HEK293T (cell line): ENCODE measurements at regions not wholly inside any gene's neighbourhood (a gene's known extent, or its start where the extent isn't known, plus 50 kb on each side); places are given as distances from the start of the nearest gene placed in this dataset.

Experiments used
- ARNT ChIP-seq: fragments of 450-650 bp; IDR thresholded peaks from 2 replicates; pipeline ENCODE4 v1.6.1; 2017; ENCODE audit warnings: mild to moderate bottlenecking
- BHLHE40 ChIP-seq: fragments of 450-650 bp; IDR thresholded peaks from 2 replicates; pipeline ENCODE4 v1.6.1; 2016; ENCODE audit warnings: mild to moderate bottlenecking, moderate library complexity, borderline replicate concordance
- CTBP1 ChIP-seq: fragments of 450-650 bp; IDR thresholded peaks from 2 replicates; pipeline ENCODE4 v1.6.1; 2016; ENCODE audit warnings: borderline replicate concordance
- ELF4 ChIP-seq: fragments of 450-650 bp; IDR thresholded peaks from 2 replicates; pipeline ENCODE4 v1.6.1; 2017; ENCODE audit warnings: antibody characterized with exemption
- FOXA1 ChIP-seq: fragments of 450-650 bp; IDR thresholded peaks from 2 replicates; pipeline ENCODE4 v1.6.1; 2016; ENCODE audit warnings: mild to moderate bottlenecking
- L3MBTL2 ChIP-seq: fragments of 450-650 bp; conservative IDR thresholded peaks from 2 replicates; pipeline ENCODE4 v1.6.1; 2016; ENCODE audit warnings: mild to moderate bottlenecking
- NFRKB ChIP-seq: fragments of 450-650 bp; IDR thresholded peaks from 2 replicates; pipeline ENCODE4 v1.6.1; 2016; ENCODE audit warnings: mild to moderate bottlenecking, moderate library complexity
- PKNOX1 ChIP-seq: fragments of 450-650 bp; IDR thresholded peaks from 2 replicates; pipeline ENCODE4 v1.6.1; 2016

GRCh38 chr9:1267141-1267570 lies 217.0 kb downstream of the DMRT2 start:
- TF ChIP-seq ELF4 (no peak), PKNOX1 (no peak), CTBP1 (no peak), BHLHE40 (no peak), ARNT (no peak), FOXA1 (no peak), L3MBTL2 (no peak), NFRKB (no peak)
